ENCODE measurements at regions not wholly inside any gene's neighbourhood (a gene's known extent, or its start where the extent isn't known, plus 50 kb on each side); places are given as distances from the start of the nearest gene placed in this dataset.

DNA sequence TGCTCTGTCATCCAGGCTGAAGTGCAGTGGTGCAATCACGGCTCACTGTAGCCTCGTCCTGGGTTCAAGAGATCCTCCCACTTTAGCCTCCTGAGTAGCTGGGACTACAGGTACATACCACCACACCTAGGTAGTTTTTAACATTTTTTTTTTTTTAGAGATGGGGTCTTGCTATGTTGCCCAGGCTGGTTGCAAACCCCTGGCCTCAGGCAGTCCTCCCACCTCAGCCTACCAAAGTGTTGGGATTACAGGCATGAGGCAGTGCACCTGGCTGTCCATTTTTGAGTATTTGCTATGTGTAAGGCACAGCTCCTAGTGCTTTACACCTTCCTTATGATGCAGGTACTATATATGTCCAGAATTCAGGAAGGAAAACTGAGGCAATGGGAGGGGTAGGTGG is 138.8 kb upstream of the ZNF536 start:
- no peak overlapping the region for H3K4me3 Mint-ChIP-seq
- peaks cover 63% of the 10 kb centered on the region for H3K27me3 Mint-ChIP-seq (ENCODE audit: low read depth)
- no peak overlapping the region for H3K27ac Mint-ChIP-seq
- no peaks in the 10 kb centered on the region for H3K4me1 Mint-ChIP-seq (ENCODE audit: low read depth)
- H3K36me3 Mint-ChIP-seq (ENCODE audit: low read depth): no peaks in the 10 kb centered on the region
- no peaks in the 10 kb centered on the region for H3K9me3 Mint-ChIP-seq

DNA sequence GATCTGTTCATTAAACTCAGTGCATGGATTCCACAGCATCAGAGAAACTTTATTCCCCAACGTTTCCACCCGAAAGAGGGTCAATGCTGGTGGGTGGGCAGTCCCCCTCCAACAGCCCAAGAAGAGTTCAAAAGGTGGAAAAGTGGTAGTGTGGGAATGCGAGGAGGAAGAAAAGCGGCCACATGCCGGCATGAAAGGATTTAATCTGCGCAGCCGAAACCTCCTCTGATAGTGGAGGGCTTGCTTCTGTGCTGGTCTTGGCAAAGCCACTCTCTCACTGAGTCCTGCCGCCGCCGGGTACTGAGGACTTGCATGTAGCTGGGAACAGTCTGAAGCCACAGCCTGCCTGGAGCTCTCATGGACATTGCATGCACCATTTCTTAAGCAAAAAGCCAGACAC is 136.2 kb upstream of the ZNF536 start:
- no peaks in the 10 kb centered on the region for H3K36me3 Mint-ChIP-seq (ENCODE audit: low read depth)

DNA sequence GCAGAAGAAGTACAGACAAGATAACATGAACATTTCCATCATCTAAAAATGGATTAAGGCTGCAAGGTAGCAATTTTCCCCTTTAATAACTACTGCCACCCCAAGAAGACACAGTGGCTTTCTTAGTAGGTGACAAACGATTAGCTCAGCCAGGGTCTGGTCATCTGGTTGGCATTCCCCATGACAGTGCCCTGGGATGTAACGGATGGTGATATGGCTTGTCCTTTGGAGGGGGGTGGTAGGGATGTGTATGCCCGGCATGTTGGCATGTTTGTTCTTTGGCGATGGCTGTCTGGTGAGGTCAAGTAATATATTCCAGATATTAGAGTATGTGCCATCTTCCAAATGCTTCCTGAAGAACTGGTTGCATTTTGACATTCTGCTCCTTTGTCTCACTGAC is 135.6 kb upstream of the ZNF536 start:
- Mint-ChIP-seq H3K27me3 (ENCODE audit: low read depth) (peaks cover 37% of the 10 kb centered on the region), H3K4me3 (no peak overlapping the region), H3K9me3 (no peaks in the 10 kb centered on the region), H3K27ac (no peak overlapping the region), H3K4me1 (ENCODE audit: low read depth) (no peaks in the 10 kb centered on the region), H3K36me3 (ENCODE audit: low read depth) (no peaks in the 10 kb centered on the region)

More for the DNA sequence above, 136.2 kb upstream of the ZNF536 start:
- peaks cover 43% of the 10 kb centered on the region for H3K27me3 Mint-ChIP-seq (ENCODE audit: low read depth)
- H3K4me1 Mint-ChIP-seq (ENCODE audit: low read depth): no peaks in the 10 kb centered on the region
- H3K4me3 Mint-ChIP-seq: no peak overlapping the region
- no peak overlapping the region for H3K27ac Mint-ChIP-seq
- H3K9me3 Mint-ChIP-seq: no peaks in the 10 kb centered on the region

DNA sequence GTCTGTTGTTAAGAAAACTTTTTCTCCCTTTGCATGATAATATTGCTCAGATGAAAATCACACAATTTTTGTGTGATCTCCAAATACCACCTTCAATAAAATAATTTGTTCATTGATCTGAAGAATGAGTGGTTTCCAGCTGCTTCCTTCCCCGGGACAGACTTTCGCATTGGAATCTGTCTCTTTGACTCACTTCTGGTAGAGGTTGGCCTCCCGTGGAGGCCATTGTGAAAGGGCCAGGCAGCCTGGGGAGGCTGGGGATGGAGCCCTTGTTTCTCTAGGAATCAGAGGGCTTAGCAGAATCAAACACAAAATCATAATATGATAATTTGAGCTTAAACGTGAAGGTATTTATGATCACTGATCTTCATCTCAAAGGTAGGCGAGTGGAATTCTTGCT is 135.0 kb upstream of the ZNF536 start:
- no peaks in the 10 kb centered on the region for H3K36me3 Mint-ChIP-seq (ENCODE audit: low read depth)
- no peaks in the 10 kb centered on the region for H3K9me3 Mint-ChIP-seq
- H3K27me3 Mint-ChIP-seq (ENCODE audit: low read depth): peaks cover 34% of the 10 kb centered on the region
- H3K4me3 Mint-ChIP-seq: no peak overlapping the region
- no peaks in the 10 kb centered on the region for H3K4me1 Mint-ChIP-seq (ENCODE audit: low read depth)
- no peak overlapping the region for H3K27ac Mint-ChIP-seq

DNA sequence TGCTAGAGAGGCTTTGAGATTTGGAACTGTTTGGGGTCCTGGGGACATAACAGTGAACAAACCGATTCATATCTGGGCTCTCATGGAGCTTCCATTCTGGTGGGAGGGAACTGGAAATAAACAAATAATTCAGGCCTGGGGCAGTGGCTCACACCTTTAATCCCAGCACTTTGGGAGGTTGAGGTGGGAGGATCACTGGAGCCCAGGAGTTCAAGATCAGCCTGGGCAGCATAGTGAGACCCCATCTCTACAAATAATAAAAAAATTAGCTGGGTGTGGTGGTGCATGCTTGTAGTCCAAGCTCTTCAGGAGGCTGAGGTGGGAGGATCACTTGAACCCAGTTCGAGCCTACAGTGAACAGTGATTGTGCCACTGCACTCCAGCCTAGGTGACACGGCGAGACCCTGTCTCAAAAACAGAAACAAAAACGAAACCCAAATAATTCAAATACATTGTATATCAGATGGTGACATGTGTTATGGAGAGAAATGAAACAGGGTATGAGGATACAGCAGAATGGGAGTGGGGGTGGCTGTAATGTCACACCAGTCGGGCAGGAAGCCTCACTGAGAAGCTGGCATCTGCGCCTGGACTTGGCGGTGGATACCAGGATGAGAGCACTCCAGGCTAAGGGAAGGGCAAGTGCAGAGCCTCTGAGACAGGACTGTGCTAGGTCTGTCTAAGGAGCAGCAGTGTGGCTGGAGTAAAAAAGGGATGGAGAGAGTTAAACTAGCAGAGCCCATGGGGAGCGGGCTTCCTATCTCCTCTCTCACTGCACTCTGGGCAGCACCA is 131.1 kb upstream of the ZNF536 start:
- Mint-ChIP-seq H3K36me3 (ENCODE audit: low read depth) (no peaks in the 10 kb centered on the region), H3K27me3 (ENCODE audit: low read depth) (peaks cover 16% of the 10 kb centered on the region), H3K27ac (no peak overlapping the region), H3K9me3 (no peaks in the 10 kb centered on the region), H3K4me1 (ENCODE audit: low read depth) (no peaks in the 10 kb centered on the region), H3K4me3 (no peak overlapping the region)

DNA sequence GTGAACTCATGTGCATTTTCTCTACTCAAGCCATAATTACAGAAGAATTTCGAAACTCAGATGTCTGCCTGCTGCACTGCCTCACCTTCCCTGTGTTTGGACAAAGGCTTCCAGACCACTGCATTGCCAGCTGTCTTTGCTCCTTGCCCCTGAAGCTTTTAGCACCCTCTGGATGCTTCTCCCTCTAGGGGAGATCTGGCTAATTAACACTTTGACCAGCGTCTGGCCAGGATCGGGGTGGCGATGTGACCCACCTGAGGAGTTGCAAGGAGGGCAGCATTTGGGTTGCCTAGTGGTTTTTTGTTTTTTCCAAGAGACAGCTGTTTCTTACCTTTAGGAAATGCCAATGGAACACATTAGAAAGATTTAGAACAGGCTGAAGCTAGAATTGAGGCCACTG is 127.7 kb upstream of the ZNF536 start:
- H3K27me3 Mint-ChIP-seq (ENCODE audit: low read depth): no peaks in the 10 kb centered on the region
- no peaks in the 10 kb centered on the region for H3K9me3 Mint-ChIP-seq
- no peaks in the 10 kb centered on the region for H3K36me3 Mint-ChIP-seq (ENCODE audit: low read depth)
- H3K4me1 Mint-ChIP-seq (ENCODE audit: low read depth): no peaks in the 10 kb centered on the region
- H3K27ac Mint-ChIP-seq: no peak overlapping the region
- no peak overlapping the region for H3K4me3 Mint-ChIP-seq

DNA sequence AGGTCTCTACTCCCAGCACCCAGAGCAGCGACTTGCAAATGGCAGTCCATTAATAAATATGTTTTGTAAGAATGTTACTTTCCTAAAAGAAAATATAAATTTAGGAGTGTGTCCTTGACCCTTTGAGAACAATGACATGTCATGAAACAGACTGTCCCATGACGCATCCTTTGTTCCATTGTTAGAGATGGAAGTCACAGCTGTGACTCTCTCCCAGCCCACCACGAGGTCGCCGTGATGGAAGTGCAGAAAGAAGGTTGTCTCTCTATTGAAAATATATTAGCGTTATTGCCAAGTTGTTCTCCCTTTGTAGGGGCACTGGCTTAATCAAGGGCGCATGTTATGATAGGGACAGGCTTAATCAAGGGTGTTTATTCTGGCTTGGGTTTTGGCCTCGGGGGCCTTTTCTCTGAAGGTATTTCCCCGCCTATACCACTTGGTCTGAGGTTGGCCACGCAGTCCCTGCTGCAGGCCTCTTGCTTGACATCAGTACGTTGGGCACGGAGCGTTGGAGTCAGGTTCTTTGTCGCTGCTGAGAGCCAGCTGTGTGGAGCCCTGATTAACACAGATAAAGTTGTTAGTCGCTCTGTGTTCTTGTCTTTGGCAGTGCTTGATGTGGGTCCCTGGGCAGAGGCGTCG is 126.7 kb upstream of the ZNF536 start:
- H3K9me3 Mint-ChIP-seq: no peaks in the 10 kb centered on the region
- H3K36me3 Mint-ChIP-seq (ENCODE audit: low read depth): no peaks in the 10 kb centered on the region
- H3K4me1 Mint-ChIP-seq (ENCODE audit: low read depth): no peaks in the 10 kb centered on the region
- no peak overlapping the region for H3K4me3 Mint-ChIP-seq
- no peaks in the 10 kb centered on the region for H3K27me3 Mint-ChIP-seq (ENCODE audit: low read depth)
- no peak overlapping the region for H3K27ac Mint-ChIP-seq

DNA sequence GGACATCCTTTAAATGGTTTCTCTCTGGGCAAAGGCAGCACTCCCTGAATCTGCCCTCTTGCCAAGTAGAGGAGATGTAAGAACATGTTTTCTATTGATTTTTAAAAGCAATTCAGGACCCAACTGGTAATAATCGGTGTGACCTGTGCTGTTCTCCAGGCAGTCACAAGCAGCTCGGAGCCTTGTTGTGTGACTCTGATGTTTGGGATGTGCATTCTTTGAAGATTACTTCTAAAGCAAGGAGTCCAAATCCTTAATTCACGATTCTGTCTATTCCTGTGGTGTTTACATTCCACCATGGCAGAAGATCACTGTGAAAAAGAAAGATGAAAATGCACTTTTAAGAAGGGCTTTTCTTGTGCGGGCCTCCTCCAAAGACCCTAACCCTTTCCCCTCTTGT is 122.3 kb upstream of the ZNF536 start:
- Mint-ChIP-seq H3K4me3 (no peak overlapping the region), H3K4me1 (ENCODE audit: low read depth) (no peaks in the 10 kb centered on the region), H3K27ac (no peak overlapping the region), H3K36me3 (ENCODE audit: low read depth) (no peaks in the 10 kb centered on the region), H3K27me3 (ENCODE audit: low read depth) (peaks cover 19% of the 10 kb centered on the region), H3K9me3 (no peaks in the 10 kb centered on the region)

DNA sequence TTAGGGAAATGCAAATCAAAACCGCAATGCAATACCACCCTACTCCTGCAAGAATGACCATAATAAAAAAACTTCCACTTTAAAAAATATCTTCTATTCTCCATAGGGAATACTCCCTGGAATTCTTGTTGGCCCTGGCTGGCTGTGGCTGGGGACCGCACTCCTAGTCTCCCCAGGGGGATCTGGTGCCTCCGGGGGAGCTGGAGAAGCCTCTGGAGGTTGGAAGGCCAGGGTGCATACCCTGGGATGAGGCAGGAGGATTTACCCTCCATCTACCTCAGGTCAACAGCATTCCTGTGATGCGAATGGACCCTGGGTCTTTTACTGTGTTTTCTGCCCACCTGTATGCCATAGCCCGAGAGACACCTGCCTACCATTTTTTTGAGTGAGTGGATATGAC is 120.0 kb upstream of the ZNF536 start:
- Mint-ChIP-seq H3K4me3 (no peak overlapping the region), H3K4me1 (ENCODE audit: low read depth) (no peaks in the 10 kb centered on the region)

DNA sequence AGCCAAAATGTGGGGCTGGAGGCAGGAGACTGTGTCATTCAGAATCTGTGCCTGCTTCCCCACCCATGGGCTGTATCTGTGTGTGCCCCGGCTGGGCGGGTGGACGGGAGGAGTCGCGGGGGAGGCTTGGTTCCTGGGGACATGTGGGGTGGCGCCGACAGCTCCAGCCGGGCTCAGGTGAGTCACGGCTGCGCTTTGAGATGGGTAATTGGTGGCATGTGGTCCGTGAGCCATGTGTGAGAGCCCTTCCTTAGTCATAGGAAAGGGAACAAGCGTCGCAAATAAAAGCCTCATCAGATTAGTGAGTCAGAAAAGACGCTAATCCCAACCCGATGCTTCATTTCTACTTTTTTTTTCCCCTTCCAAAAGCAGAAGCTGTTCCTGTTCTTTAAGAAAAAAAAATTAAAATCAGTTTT is 118.6 kb upstream of the ZNF536 start:
- Mint-ChIP-seq H3K4me1 (ENCODE audit: low read depth) (no peaks in the 10 kb centered on the region), H3K27ac (no peak overlapping the region), H3K36me3 (ENCODE audit: low read depth) (no peaks in the 10 kb centered on the region), H3K9me3 (no peaks in the 10 kb centered on the region), H3K4me3 (no peak overlapping the region), H3K27me3 (ENCODE audit: low read depth) (peaks cover 37% of the 10 kb centered on the region)

More for the DNA sequence above, 120.0 kb upstream of the ZNF536 start:
- Mint-ChIP-seq H3K27me3 (ENCODE audit: low read depth) (peaks cover 37% of the 10 kb centered on the region), H3K9me3 (no peaks in the 10 kb centered on the region), H3K36me3 (ENCODE audit: low read depth) (no peaks in the 10 kb centered on the region), H3K27ac (no peak overlapping the region)

DNA sequence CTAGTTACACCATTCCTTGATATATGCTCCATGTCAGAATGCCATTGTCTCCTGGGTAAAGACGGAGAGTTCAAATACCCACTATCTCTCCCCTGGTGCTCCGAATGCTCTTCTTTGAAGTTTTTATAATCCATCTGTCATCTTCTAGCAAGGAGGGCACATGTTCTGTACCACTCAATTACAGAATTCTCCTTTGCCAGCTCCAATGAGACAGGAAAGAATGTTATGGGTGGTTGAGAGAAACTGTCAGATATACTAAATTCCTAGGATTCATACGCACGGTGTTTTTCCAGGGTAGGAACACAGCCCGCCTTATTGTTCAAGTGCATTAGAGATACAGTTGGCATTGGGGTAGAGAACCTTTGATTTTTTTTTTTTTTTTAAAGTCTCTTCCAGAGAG is 118.0 kb upstream of the ZNF536 start:
- Mint-ChIP-seq H3K4me3 (no peak overlapping the region), H3K36me3 (ENCODE audit: low read depth) (no peaks in the 10 kb centered on the region), H3K27ac (no peak overlapping the region), H3K4me1 (ENCODE audit: low read depth) (no peaks in the 10 kb centered on the region), H3K9me3 (no peaks in the 10 kb centered on the region), H3K27me3 (ENCODE audit: low read depth) (peaks cover 37% of the 10 kb centered on the region)

DNA sequence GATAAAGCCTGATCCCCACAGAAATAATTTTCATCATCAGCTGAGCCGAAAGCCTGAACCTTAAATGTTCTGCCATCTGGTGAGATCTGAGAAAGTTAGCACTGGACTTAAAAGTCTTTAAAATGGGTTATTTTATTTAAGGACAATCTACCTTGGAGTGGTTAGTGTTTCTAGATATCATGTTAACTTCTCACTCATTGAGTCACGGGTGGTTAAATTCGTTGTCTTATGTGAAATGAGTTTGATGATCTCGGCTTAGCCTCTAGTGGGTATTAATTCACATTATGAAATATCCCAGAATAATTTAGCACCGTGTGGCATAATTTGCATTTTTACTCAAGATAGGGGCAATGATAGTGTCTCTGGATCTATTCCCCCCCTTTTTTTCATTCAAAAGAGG is 117.4 kb upstream of the ZNF536 start:
- Mint-ChIP-seq H3K4me3 (no peak overlapping the region), H3K4me1 (ENCODE audit: low read depth) (no peaks in the 10 kb centered on the region), H3K27ac (no peak overlapping the region), H3K36me3 (ENCODE audit: low read depth) (no peaks in the 10 kb centered on the region), H3K9me3 (no peaks in the 10 kb centered on the region), H3K27me3 (ENCODE audit: low read depth) (peaks cover 37% of the 10 kb centered on the region)

DNA sequence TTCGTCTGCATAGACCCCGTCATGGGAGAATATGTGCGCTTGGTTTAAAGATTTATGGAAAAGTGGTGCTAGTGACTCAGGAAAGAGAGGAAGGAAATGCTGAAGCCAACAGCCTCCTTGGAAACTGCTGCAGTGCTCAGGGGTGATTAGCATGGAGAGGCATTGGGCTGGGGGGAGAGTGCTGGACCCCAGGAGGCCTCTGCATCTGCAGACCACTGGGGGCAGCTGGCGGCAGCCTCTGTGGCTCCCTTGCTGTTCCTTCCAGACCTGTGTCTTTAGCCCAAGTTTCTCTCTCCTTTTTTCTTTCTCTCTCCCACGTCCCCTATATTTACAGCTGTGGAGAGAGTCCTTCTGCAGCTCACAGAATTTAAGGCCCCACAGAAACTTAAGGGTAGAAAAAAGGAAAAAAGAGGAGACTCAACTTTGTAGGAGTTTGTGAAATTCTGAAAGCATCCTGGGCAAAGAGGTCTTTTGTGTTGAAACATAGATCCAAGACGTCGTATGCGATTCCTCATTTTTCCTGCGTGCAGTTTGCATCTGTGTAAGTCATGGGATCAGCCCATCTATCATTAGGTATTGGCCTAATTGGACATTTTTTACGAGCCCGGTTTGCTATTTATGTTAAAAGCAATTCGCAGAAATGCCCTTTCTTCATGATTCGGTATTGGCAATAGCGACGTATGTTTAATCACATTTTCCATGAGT is 116.2 kb upstream of the ZNF536 start:
- H3K36me3 Mint-ChIP-seq (ENCODE audit: low read depth): no peaks in the 10 kb centered on the region
- H3K27me3 Mint-ChIP-seq (ENCODE audit: low read depth): peaks cover 37% of the 10 kb centered on the region
- no peaks in the 10 kb centered on the region for H3K4me1 Mint-ChIP-seq (ENCODE audit: low read depth)
- no peak overlapping the region for H3K27ac Mint-ChIP-seq
- no peak overlapping the region for H3K4me3 Mint-ChIP-seq
- no peaks in the 10 kb centered on the region for H3K9me3 Mint-ChIP-seq

DNA sequence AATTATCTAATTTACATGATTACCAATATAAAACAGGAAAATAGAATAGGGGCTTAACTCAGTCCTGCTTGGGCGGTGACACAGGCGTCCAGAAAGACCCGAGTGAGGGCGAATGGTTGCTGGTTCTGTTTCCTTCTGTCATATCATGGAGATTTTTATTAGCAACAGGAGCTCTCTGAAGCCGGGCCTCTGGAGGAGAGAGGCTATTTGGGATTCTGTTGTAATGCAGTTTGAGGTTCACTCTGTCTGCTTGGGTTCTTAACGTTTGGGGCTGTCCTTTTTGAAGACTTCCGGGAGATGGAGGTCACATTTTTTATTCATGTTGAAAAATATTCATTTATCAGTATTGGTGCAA is 115.7 kb upstream of the ZNF536 start:
- Mint-ChIP-seq H3K27me3 (ENCODE audit: low read depth) (peaks cover 37% of the 10 kb centered on the region), H3K9me3 (no peaks in the 10 kb centered on the region), H3K36me3 (ENCODE audit: low read depth) (no peaks in the 10 kb centered on the region), H3K4me1 (ENCODE audit: low read depth) (no peaks in the 10 kb centered on the region), H3K4me3 (no peak overlapping the region), H3K27ac (no peak overlapping the region)

DNA sequence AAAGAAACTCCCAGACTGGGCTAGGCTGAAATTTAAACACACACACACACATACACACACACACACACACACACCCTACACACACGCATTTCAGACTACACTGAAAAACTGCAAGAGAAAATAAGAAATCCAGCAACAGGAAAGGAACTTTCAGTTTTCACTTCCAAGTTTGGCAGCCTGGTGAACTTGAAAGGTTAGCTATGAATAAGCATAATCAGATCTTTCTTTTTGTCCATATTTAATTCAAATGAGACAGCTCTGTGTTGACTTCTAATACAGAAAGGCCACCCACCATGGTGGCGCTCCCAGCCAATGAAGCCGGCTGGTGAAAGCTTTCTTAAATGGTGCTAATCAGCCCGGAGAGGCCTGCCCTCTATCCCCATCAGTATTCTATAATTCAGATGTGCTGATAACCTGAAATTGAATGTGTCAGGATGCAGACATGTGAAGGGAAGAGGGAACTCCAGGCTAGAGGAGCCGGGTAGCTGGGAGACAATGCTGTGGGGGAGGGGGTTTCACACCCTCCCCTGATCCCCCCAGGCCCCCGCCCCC is 108.3 kb upstream of the ZNF536 start:
- Mint-ChIP-seq H3K9me3 (no peaks in the 10 kb centered on the region), H3K27ac (no peak overlapping the region), H3K4me3 (no peak overlapping the region), H3K36me3 (ENCODE audit: low read depth) (no peaks in the 10 kb centered on the region), H3K4me1 (ENCODE audit: low read depth) (no peaks in the 10 kb centered on the region), H3K27me3 (ENCODE audit: low read depth) (peaks cover 9% of the 10 kb centered on the region)

All from T-helper 1 cell treated with Interleukin-12 subunit alpha and Interleukin-12 subunit beta and Interleukin-4 antibody, amounts not matched to agents 30 μg/mL and 1 μg/mL, for 36 hours (primary cell).